Small intestine (tissue), 7 donors: ENCODE measurements at regions not wholly inside any gene's neighbourhood (a gene's known extent, or its start where the extent isn't known, plus 50 kb on each side); places are given as distances from the start of the nearest gene placed in this dataset.

Source experiments
- DNase-seq, 2 donors: peaks; one replicate each; pipeline versions ENCODE4 v3.0.0 to v3.0.0-alpha.2; 2013
- FAIRE-seq: peaks from 2 replicates; lab custom pipeline; 2012; peaks lifted over from hg19 to GRCh38; lab: Jason Lieb, UNC
- H3K27ac ChIP-seq, 3 donors: one replicate each; pipeline ENCODE4 v1.5.1; 2013; ENCODE audit warnings: low read length in 2 of 3, mild to moderate bottlenecking in 2 of 3, control low read depth in 1 of 3, inconsistent platforms in 1 of 3, low read depth in 1 of 3, moderate library complexity in 1 of 3
- H3K27me3 ChIP-seq, 3 donors: one replicate each; pipeline ENCODE4 v1.6.1; 2013; ENCODE audit warnings: low read length in 3 of 3, inconsistent platforms in 1 of 3; ENCODE audit not compliant: control insufficient read depth in 3 of 3, insufficient read depth in 3 of 3
- H3K36me3 ChIP-seq, 3 donors: one replicate each; pipeline ENCODE4 v1.6.1; 2013; ENCODE audit warnings: low read length in 3 of 3, inconsistent platforms in 1 of 3, low read depth in 1 of 3, mild to moderate bottlenecking in 1 of 3, moderate library complexity in 1 of 3; ENCODE audit not compliant: control insufficient read depth in 3 of 3, insufficient read depth in 2 of 3
- H3K4me1 ChIP-seq, 3 donors: one replicate each; pipeline ENCODE4 v1.6.1; 2013; ENCODE audit warnings: low read length in 2 of 3, inconsistent platforms in 1 of 3, low read depth in 1 of 3, mild to moderate bottlenecking in 1 of 3, moderate library complexity in 1 of 3; ENCODE audit not compliant: control insufficient read depth in 3 of 3, insufficient read depth in 2 of 3
- H3K4me3 ChIP-seq, 3 donors: one replicate each; pipeline ENCODE4 v1.5.1; 2013; ENCODE audit warnings: low read length in 3 of 3, control low read depth in 1 of 3, inconsistent platforms in 1 of 3, low read depth in 1 of 3, mild to moderate bottlenecking in 1 of 3, moderate library complexity in 1 of 3
- H3K9me3 ChIP-seq, 2 donors: one replicate each; pipeline ENCODE4 v1.6.1; 2013; ENCODE audit warnings: low read depth in 1 of 2, low read length in 1 of 2; ENCODE audit not compliant: control insufficient read depth in 2 of 2, insufficient read depth in 1 of 2
- WGBS, 3 donors: extraction: QIAGEN DNeasy Blood & Tissue Kit; methylation state at CpG; one replicate each; pipeline ENCODE4 v1.1.7; 2013; 5-methylcytosine and 5-hydroxymethylcytosine counted together
- donor health status: healthy with polysubstance abuse.
- donor health status: control.
- donor health status: control.
- donor health status: Bipolar disorder and iron deficiency.
- donor health status: healthy.

DNA sequence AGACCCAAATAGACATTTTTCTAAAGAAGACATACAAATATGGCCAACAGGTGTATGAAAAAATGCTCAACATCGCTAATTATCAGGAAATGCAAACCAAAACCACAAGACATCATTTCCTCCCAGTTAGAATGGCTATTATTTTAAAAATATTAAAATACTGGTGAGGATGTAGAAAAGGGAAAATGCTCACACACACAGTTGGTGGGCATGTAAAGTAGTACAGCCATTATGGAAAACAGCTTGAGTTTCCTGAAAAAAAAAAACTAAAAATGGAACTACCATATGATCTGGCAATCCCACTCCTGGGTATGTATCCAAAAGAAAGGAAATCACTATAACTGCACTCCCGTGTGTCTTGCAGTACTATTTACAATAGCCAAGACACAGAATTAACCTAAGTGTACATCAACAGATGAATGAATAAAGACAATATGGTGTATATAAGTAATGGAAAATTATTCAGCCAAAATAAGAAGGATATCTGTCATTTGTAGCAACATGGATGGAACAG is 128.9 kb upstream of the DKK2 start:
- no peak overlapping the region for H3K4me3 ChIP-seq
- no peak for DNase-seq
- no peaks in the 10 kb centered on the region for H3K36me3 ChIP-seq
- 68 to 79% (median 69%) methylated on average over 2 of the region's 2 CpGs for WGBS, 3 donors
- no peak overlapping the region for H3K27ac ChIP-seq
- no peaks in the 10 kb centered on the region for H3K27me3 ChIP-seq
- no peak for FAIRE-seq
- no peaks in the 10 kb centered on the region for H3K4me1 ChIP-seq
- H3K9me3 ChIP-seq = no peaks in the 10 kb centered on the region

DNA sequence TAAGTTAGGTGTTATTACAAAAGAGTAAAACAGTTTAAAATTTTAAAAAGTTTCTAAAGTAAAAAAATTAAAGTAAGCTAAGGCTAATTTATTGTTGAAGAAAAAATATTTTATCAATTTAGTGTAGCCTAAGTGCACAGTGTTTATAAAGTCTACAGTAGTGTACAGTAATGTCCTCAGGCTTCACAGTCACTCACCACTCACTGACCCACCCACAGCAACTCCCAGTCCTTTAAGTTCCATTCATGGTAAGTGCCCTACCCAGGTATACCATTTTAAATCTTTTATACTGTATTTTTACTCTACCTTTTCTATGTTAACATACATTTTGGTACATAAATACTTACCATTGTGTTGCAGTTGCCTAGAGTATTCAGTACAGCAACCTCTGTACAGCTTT is 120.3 kb upstream of the DKK2 start:
- no peaks in the 10 kb centered on the region for H3K9me3 ChIP-seq
- FAIRE-seq = no peak

DNA sequence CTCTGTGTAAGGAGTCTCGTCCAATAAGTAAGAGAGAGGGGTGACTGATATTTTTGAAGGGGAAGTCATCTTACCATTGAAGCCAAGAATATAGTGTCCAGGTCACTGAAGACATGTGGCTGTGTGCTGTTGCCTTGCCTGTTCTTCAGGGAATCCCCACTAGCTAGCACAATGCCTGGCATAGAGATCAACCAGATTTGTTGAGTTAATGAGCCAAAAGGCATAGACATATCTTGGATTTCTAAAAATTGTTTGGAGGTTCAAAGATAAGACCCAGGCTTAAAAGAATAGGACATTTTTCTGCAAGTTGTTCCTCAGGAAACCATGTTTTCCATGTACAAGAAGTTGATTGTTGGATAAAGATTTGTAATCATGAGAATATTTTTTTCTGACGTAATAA is 119.3 kb upstream of the DKK2 start:
- Histone ChIP-seq H3K27ac (no peak overlapping the region), H3K36me3 (no peaks in the 10 kb centered on the region), H3K4me3 (no peak overlapping the region), H3K27me3 (no peaks in the 10 kb centered on the region), H3K4me1 (no peaks in the 10 kb centered on the region), H3K9me3 (no peaks in the 10 kb centered on the region)
- 60 to 84% (median 74%) methylated on average over 2 of the region's 2 CpGs for WGBS, 3 donors
- DNase-seq (no peak), FAIRE-seq (no peak)

More for the DNA sequence above, 120.3 kb upstream of the DKK2 start:
- Histone ChIP-seq H3K4me3 (no peak overlapping the region), H3K4me1 (no peaks in the 10 kb centered on the region), H3K27me3 (no peaks in the 10 kb centered on the region), H3K27ac (no peak overlapping the region), H3K36me3 (no peaks in the 10 kb centered on the region)
- DNase-seq = no peak

DNA sequence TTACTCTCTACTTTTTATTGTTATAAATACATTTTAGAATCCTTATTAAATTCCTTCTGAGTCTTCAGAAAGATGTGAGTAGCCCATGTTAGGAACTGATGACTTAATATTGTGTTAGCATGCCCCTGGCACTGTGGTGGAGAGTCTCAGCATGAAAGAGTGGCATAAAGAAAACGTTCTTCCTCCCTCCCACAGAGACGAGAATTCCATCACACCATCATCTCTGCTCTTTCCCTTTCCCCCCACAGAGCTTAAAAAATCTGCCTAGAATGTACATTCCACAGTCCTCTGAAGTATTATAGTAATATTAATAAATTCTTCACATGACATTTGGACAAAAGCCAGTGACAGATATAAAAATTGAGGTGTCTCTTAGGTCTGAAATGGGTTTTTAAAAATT is 117.8 kb upstream of the DKK2 start:
- FAIRE-seq (no peak), DNase-seq (no peak)
- H3K4me1 ChIP-seq = no peaks in the 10 kb centered on the region
- H3K4me3 ChIP-seq = no peak overlapping the region
- no peaks in the 10 kb centered on the region for H3K27me3 ChIP-seq
- WGBS, 3 donors = 36 to 68% (median 58%) methylated on average over 2 of the region's 2 CpGs
- H3K36me3 ChIP-seq = no peaks in the 10 kb centered on the region
- H3K27ac ChIP-seq = no peak overlapping the region
- no peaks in the 10 kb centered on the region for H3K9me3 ChIP-seq

DNA sequence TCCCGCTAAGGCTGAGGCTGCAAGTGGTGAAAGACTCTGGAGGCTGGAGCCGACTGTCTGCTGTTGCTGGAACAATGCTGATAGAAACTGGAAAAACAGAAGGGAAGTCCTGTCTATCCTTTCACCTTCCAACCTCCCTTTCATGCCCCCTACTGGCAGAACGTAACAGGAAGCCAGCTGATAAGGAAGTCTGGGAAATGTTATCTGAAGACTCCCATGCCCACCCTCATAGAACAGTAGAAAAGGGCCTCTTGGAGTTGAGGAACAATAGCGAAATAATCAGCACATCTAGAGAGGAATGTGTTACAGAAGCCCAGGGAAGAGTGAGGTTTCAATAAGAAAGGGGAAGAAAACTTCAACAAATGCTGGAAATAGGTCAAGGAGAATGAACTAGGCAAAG is 117.1 kb upstream of the DKK2 start:
- no peaks in the 10 kb centered on the region for H3K9me3 ChIP-seq
- 47 to 53% (median 51%) methylated on average over 4 of the region's 4 CpGs for WGBS, 3 donors
- no peak for FAIRE-seq

DNA sequence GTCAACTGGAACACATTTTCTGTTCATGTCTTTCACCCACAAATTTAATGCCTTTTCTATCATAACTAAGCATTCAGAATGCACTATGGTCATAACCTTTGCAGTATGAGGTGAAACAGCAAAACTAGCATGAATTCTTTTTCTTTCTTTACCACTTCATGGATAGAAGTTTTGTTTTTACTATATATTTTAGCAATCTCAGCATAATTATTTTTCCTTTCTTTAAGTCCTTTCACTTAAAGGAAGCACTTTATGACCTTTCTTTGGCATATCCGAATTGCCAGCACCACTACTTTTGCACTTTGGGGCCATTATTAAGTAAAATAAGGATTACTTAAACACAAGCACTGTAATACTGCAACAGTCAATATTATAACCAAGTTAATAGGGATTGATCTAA is 115.1 kb upstream of the DKK2 start:
- H3K27ac ChIP-seq = no peak overlapping the region
- DNase-seq = no peak

More for the DNA sequence above, 117.1 kb upstream of the DKK2 start:
- no peak overlapping the region for H3K4me3 ChIP-seq
- no peaks in the 10 kb centered on the region for H3K4me1 ChIP-seq
- H3K27me3 ChIP-seq = no peaks in the 10 kb centered on the region
- H3K27ac ChIP-seq = no peak overlapping the region
- peak in 1 of 2 donors; percentile 8 for DNase-seq
- H3K36me3 ChIP-seq = no peaks in the 10 kb centered on the region

DNA sequence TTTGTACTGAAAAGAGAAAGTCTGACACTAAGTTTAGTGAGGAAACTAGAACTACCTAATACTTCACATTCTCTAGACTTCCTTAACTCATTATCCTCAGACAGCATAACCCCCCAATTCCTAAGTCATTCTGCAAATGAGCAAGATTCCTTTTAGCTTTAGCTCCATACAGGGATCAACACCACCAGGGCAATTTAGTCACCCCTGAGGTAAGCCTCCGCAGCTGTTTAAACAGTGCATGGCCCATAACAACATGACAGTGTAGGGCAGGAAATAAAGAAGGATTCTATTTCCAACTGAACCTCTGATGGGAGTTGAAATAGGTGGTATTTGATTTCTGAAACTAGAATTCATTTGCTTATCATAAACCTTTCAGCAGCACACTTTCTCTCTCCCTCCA is 112.8 kb upstream of the DKK2 start:
- H3K9me3 ChIP-seq = no peaks in the 10 kb centered on the region
- no peaks in the 10 kb centered on the region for H3K27me3 ChIP-seq
- no peak overlapping the region for H3K4me3 ChIP-seq
- H3K27ac ChIP-seq = no peak overlapping the region
- H3K36me3 ChIP-seq = no peaks in the 10 kb centered on the region
- H3K4me1 ChIP-seq = no peaks in the 10 kb centered on the region
- FAIRE-seq = no peak
- DNase-seq = no peak
- 77 to 92% (median 89%) methylated on average over 1 of the region's 1 CpG for WGBS, 3 donors

More for the DNA sequence above, 115.1 kb upstream of the DKK2 start:
- H3K9me3 ChIP-seq = no peaks in the 10 kb centered on the region
- 78 to 88% (median 82%) methylated on average over 1 of the region's 1 CpG for WGBS, 3 donors
- no peaks in the 10 kb centered on the region for H3K27me3 ChIP-seq
- no peak for FAIRE-seq
- no peak overlapping the region for H3K4me3 ChIP-seq
- no peaks in the 10 kb centered on the region for H3K36me3 ChIP-seq
- H3K4me1 ChIP-seq = no peaks in the 10 kb centered on the region

DNA sequence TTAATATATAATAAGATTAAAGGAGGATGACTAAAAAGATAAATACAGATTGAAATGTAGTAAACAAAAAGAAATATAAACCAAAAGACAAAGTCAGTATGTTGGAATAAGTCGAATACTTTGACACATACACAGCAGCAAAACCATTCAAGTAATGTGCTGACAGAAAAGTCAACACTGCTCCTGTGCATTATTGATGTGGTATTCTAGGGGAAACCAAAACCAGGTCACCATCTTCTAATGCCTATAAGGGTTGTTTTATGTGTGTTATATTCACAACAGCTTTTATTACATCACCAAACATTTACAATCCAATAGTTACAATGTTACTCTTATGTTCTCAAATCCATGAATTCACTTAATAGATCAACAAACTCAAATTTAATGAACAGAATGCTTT is 111.8 kb upstream of the DKK2 start:
- Histone ChIP-seq H3K27me3 (no peaks in the 10 kb centered on the region), H3K4me3 (no peak overlapping the region), H3K27ac (no peak overlapping the region), H3K4me1 (no peaks in the 10 kb centered on the region), H3K36me3 (no peaks in the 10 kb centered on the region), H3K9me3 (no peaks in the 10 kb centered on the region)
- DNase-seq (no peak), FAIRE-seq (no peak)
- 46 to 82% (median 58%) methylated on average over 1 of the region's 1 CpG for WGBS, 3 donors

DNA sequence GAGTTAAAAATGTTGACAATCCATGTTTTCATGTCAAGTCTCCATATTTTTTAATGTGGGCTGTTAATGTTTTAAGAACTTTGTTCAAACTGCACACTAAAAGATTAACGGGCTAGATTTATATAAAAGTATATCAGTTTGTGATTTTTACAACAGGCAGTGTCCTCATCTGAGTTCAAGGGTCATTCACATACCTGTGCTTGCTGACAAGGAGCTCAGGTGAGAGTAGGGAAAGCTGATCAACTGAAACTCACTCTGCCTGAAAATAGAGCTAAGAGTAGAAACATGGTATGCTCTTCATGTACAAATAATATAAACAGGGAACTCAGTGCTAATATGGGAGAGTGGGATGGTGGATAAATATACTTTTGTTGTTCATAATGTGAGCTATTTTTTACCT is 102.3 kb upstream of the DKK2 start:
- DNase-seq (peak in 1 of 2 donors; percentile 55), FAIRE-seq (no peak)
- H3K36me3 ChIP-seq = no peaks in the 10 kb centered on the region
- H3K4me1 ChIP-seq = no peaks in the 10 kb centered on the region
- WGBS, 3 donors = 15 to 70% (median 28%) methylated on average over 1 of the region's 1 CpG
- no peaks in the 10 kb centered on the region for H3K9me3 ChIP-seq
- no peaks in the 10 kb centered on the region for H3K27me3 ChIP-seq
- no peak overlapping the region for H3K4me3 ChIP-seq
- no peak overlapping the region for H3K27ac ChIP-seq
